ENCODE measurements at regions not wholly inside any gene's neighbourhood (a gene's known extent, or its start where the extent isn't known, plus 50 kb on each side); places are given as distances from the start of the nearest gene placed in this dataset.

GRCh38 chrX:6770936-6771335 is 236.0 kb upstream of the VCX3A start:
- H4K20me1 ChIP-seq (ENCODE audit: insufficient read depth) = no peaks in the 10 kb centered on the region
- TF ChIP-seq CTCF (conservative IDR thresholded peaks at IDR 0.05) = no peak
- TF ChIP-seq EZH2 (IDR thresholded peaks at IDR 0.05; ENCODE audit: low read depth) = no peak
- H3K36me3 ChIP-seq (ENCODE audit: low read depth) = no peaks in the 10 kb centered on the region
- H3K4me3 ChIP-seq = no peak overlapping the region
- H3K9me2 ChIP-seq (ENCODE audit: insufficient read depth) = 0 out of 2 replicates have a peak, but pooled peaks cover 2% of the 10 kb centered on the region
- H3F3A ChIP-seq (ENCODE audit: insufficient read depth, low read depth) = no peaks in the 10 kb centered on the region
- ChIA-PET POLR2A (ENCODE audit: unreplicated experiment) (no interaction called here), CTCF (no interaction called here)
- no peak overlapping the region for H2AFZ ChIP-seq
- BruUV-seq (replicated peaks) = no TSS peak
- no peaks in the 10 kb centered on the region for H3K27me3 ChIP-seq (ENCODE audit: insufficient read depth, low read depth)
- intact Hi-C loops (cut with micrococcal nuclease; ENCODE audit: unreplicated experiment) = no loop called here
- no peaks in the 10 kb centered on the region for H3K9me3 ChIP-seq (ENCODE audit: insufficient read depth, low read depth)
- 0 out of 2 replicates have a peak overlapping the region, but pooled peaks have one; percentile 11 for H3K4me2 ChIP-seq
- DNase-seq = peak in 1 of 2 experiments; percentile 50
- no peak overlapping the region for H3K27ac ChIP-seq
- H3K79me2 ChIP-seq (ENCODE audit: low read depth) = no peaks in the 10 kb centered on the region
- H3K4me1 ChIP-seq (replicated peaks; ENCODE audit: insufficient read depth) = peaks cover 14% of the 10 kb centered on the region

- DNase-seq = no peak
- intact Hi-C loops (cut with micrococcal nuclease; ENCODE audit: unreplicated experiment) = no loop called here
- no peaks in the 10 kb centered on the region for H3K36me3 ChIP-seq (ENCODE audit: low read depth)
- H3F3A ChIP-seq (ENCODE audit: insufficient read depth, low read depth) = no peaks in the 10 kb centered on the region
- no peaks in the 10 kb centered on the region for H3K9me3 ChIP-seq (ENCODE audit: insufficient read depth, low read depth)
- no peak overlapping the region for H3K4me3 ChIP-seq
- no peaks in the 10 kb centered on the region for H3K79me2 ChIP-seq (ENCODE audit: low read depth)
- no TSS peak for BruUV-seq (replicated peaks)
- no peak overlapping the region for H2AFZ ChIP-seq
- H3K27me3 ChIP-seq (ENCODE audit: insufficient read depth, low read depth) = no peaks in the 10 kb centered on the region
- no peak overlapping the region for H3K4me2 ChIP-seq
- TF ChIP-seq EZH2 (IDR thresholded peaks at IDR 0.05; ENCODE audit: low read depth) = no peak
- no peak for TF ChIP-seq CTCF (conservative IDR thresholded peaks at IDR 0.05)
- H3K27ac ChIP-seq = no peak overlapping the region
- H3K9me2 ChIP-seq (ENCODE audit: insufficient read depth) = no peaks in the 10 kb centered on the region
- POLR2A ChIA-PET (ENCODE audit: unreplicated experiment) = no interaction called here
- peaks cover 14% of the 10 kb centered on the region for H3K4me1 ChIP-seq (replicated peaks; ENCODE audit: insufficient read depth)
- H4K20me1 ChIP-seq (ENCODE audit: insufficient read depth) = no peaks in the 10 kb centered on the region
- CTCF ChIA-PET = no interaction called here
Measured at GRCh38 chrX:6768881-6769280, 234.0 kb upstream of the VCX3A start.

- Histone ChIP-seq H3K36me3 (ENCODE audit: low read depth) (no peaks in the 10 kb centered on the region), H3K4me3 (no peak overlapping the region), H3K9me3 (ENCODE audit: insufficient read depth, low read depth) (no peaks in the 10 kb centered on the region), H3K27me3 (ENCODE audit: insufficient read depth, low read depth) (no peaks in the 10 kb centered on the region), H2AFZ (no peak overlapping the region), H3K4me2 (no peak overlapping the region), H3K79me2 (ENCODE audit: low read depth) (no peaks in the 10 kb centered on the region), H3K27ac (no peak overlapping the region), H3K4me1 (replicated peaks; ENCODE audit: insufficient read depth) (no peaks in the 10 kb centered on the region), H4K20me1 (ENCODE audit: insufficient read depth) (no peaks in the 10 kb centered on the region), H3K9me2 (ENCODE audit: insufficient read depth) (no peaks in the 10 kb centered on the region), H3F3A (ENCODE audit: insufficient read depth, low read depth) (no peaks in the 10 kb centered on the region)
- ChIA-PET CTCF (no interaction called here), POLR2A (ENCODE audit: unreplicated experiment) (no interaction called here)
- no peak for DNase-seq
- intact Hi-C loops (cut with micrococcal nuclease; ENCODE audit: unreplicated experiment) = no loop called here
- no peak for TF ChIP-seq EZH2 (IDR thresholded peaks at IDR 0.05; ENCODE audit: low read depth)
- no peak for TF ChIP-seq CTCF (conservative IDR thresholded peaks at IDR 0.05)
- no TSS peak for BruUV-seq (replicated peaks)
Measured at GRCh38 chrX:6761251-6761650, 226.3 kb upstream of the VCX3A start.
